HCT116 (cell line): ENCODE measurements at regions not wholly inside any gene's neighbourhood (a gene's known extent, or its start where the extent isn't known, plus 50 kb on each side); places are given as distances from the start of the nearest gene placed in this dataset.

Source experiments
- EZH2 ChIP-seq: fragments of 200-600 bp; sonication (generic); IDR thresholded peaks from 2 replicates; pipeline ENCODE4 v1.6.1; 2017; ENCODE audit warnings: antibody characterized with exemption, mixed run types
- POLR2A ChIP-seq: IDR thresholded peaks from 2 replicates; pipeline ENCODE4 v1.7.0; 2011; ENCODE audit warnings: borderline replicate concordance; ENCODE audit not compliant: insufficient read depth, insufficient read length; ENCODE audit errors: extremely low read depth
- POLR2AphosphoS5 ChIP-seq: IDR thresholded peaks from 2 replicates; pipeline ENCODE4 v1.6.1; 2011; ENCODE audit warnings: mild to moderate bottlenecking, low read depth, low read length, moderate library complexity
- TCF7L2 ChIP-seq: IDR thresholded peaks from 2 replicates; pipeline ENCODE4 v1.7.0; 2011; ENCODE audit warnings: borderline replicate concordance, inconsistent platforms; ENCODE audit not compliant: insufficient read depth, insufficient read length; ENCODE audit errors: extremely low read depth
- YY1 ChIP-seq: IDR thresholded peaks from 2 replicates; pipeline ENCODE4 v1.6.1; 2011; ENCODE audit warnings: low read length, low read depth, moderate library complexity, mild to moderate bottlenecking; ENCODE audit not compliant: insufficient replicate concordance; ENCODE audit errors: extremely low read depth
- ZFX ChIP-seq: fragments of 450-650 bp; IDR thresholded peaks from 2 replicates; pipeline ENCODE4 v1.6.1; 2017
- ZNF274 ChIP-seq: fragments of 200-500 bp; sonication (Bioruptor generic); IDR thresholded peaks from 2 replicates; pipeline ENCODE4 v1.6.1; 2014; ENCODE audit warnings: mild to moderate bottlenecking, low read depth, low read length, inconsistent platforms
- TF ChIP-seq, protein P1 (sequence below), 3 experiments: fragments of 200-600 bp in 1 of 3; sonication (generic) in 1 of 3; IDR thresholded peaks in 2 of 3; conservative IDR thresholded peaks in 1 of 3; 2 replicates each; pipeline ENCODE4 v1.5.1; 2012 to 2017; ENCODE audit warnings: low read depth in 2 of 3, low read length in 2 of 3, antibody characterized with exemption in 1 of 3, borderline replicate concordance in 1 of 3, control low read depth in 1 of 3, mild to moderate bottlenecking in 1 of 3, mixed read lengths in 1 of 3, mixed run types in 1 of 3, moderate library complexity in 1 of 3; ENCODE audit not compliant: insufficient read depth in 1 of 3
- TF ChIP-seq, protein P2 (sequence below): IDR thresholded peaks from 2 replicates; pipeline ENCODE4 v1.6.1; 2012
- TF ChIP-seq, protein P3 (sequence below): IDR thresholded peaks from 2 replicates; pipeline ENCODE4 v1.6.1; 2012; ENCODE audit warnings: low read depth
- TF ChIP-seq, protein P4 (sequence below): IDR thresholded peaks from 2 replicates; pipeline ENCODE4 v1.6.1; 2011; ENCODE audit warnings: mild to moderate bottlenecking, low read length, moderate library complexity; ENCODE audit not compliant: insufficient replicate concordance; ENCODE audit errors: extremely low read depth

DNA sequence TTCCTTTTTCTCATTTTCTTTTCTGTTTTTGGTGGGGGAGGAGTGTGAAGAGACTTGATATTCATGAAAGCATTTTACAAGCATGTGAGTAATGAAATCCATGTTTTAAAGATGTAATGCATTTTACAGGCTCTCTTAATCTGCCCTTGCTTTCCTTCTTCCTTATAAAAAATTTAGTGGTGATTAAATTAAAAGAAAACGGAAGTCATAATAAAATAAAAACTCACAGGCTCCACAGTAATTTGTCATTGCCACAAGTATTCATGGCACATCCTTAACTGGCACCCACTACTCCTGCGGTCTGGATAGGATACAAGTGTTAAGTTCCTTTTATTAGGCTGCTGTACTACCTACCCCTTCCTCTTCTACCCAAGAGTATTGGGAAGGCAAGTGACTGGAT, 241.2 kb downstream of the SLC4A3 start:
- TF ChIP-seq, protein P1, sequence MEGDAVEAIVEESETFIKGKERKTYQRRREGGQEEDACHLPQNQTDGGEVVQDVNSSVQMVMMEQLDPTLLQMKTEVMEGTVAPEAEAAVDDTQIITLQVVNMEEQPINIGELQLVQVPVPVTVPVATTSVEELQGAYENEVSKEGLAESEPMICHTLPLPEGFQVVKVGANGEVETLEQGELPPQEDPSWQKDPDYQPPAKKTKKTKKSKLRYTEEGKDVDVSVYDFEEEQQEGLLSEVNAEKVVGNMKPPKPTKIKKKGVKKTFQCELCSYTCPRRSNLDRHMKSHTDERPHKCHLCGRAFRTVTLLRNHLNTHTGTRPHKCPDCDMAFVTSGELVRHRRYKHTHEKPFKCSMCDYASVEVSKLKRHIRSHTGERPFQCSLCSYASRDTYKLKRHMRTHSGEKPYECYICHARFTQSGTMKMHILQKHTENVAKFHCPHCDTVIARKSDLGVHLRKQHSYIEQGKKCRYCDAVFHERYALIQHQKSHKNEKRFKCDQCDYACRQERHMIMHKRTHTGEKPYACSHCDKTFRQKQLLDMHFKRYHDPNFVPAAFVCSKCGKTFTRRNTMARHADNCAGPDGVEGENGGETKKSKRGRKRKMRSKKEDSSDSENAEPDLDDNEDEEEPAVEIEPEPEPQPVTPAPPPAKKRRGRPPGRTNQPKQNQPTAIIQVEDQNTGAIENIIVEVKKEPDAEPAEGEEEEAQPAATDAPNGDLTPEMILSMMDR (IDR thresholded peaks at IDR 0.05 in 2 of 3, conservative IDR thresholded peaks at IDR 0.05 in 1 of 3; ENCODE audit: borderline replicate concordance in 1 of 3, insufficient read depth in 1 of 3, low read depth in 2 of 3, low read length in 2 of 3) = no peak
- TF ChIP-seq, protein P2, sequence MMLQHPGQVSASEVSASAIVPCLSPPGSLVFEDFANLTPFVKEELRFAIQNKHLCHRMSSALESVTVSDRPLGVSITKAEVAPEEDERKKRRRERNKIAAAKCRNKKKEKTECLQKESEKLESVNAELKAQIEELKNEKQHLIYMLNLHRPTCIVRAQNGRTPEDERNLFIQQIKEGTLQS = no peak
- TF ChIP-seq, protein P3, sequence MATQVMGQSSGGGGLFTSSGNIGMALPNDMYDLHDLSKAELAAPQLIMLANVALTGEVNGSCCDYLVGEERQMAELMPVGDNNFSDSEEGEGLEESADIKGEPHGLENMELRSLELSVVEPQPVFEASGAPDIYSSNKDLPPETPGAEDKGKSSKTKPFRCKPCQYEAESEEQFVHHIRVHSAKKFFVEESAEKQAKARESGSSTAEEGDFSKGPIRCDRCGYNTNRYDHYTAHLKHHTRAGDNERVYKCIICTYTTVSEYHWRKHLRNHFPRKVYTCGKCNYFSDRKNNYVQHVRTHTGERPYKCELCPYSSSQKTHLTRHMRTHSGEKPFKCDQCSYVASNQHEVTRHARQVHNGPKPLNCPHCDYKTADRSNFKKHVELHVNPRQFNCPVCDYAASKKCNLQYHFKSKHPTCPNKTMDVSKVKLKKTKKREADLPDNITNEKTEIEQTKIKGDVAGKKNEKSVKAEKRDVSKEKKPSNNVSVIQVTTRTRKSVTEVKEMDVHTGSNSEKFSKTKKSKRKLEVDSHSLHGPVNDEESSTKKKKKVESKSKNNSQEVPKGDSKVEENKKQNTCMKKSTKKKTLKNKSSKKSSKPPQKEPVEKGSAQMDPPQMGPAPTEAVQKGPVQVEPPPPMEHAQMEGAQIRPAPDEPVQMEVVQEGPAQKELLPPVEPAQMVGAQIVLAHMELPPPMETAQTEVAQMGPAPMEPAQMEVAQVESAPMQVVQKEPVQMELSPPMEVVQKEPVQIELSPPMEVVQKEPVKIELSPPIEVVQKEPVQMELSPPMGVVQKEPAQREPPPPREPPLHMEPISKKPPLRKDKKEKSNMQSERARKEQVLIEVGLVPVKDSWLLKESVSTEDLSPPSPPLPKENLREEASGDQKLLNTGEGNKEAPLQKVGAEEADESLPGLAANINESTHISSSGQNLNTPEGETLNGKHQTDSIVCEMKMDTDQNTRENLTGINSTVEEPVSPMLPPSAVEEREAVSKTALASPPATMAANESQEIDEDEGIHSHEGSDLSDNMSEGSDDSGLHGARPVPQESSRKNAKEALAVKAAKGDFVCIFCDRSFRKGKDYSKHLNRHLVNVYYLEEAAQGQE = no peak
- TF ChIP-seq ZFX (no peak), POLR2A (no peak), EZH2 (no peak), YY1 (no peak), POLR2AphosphoS5 (no peak), ZNF274 (no peak), TCF7L2 (no peak)
- TF ChIP-seq, protein P4, sequence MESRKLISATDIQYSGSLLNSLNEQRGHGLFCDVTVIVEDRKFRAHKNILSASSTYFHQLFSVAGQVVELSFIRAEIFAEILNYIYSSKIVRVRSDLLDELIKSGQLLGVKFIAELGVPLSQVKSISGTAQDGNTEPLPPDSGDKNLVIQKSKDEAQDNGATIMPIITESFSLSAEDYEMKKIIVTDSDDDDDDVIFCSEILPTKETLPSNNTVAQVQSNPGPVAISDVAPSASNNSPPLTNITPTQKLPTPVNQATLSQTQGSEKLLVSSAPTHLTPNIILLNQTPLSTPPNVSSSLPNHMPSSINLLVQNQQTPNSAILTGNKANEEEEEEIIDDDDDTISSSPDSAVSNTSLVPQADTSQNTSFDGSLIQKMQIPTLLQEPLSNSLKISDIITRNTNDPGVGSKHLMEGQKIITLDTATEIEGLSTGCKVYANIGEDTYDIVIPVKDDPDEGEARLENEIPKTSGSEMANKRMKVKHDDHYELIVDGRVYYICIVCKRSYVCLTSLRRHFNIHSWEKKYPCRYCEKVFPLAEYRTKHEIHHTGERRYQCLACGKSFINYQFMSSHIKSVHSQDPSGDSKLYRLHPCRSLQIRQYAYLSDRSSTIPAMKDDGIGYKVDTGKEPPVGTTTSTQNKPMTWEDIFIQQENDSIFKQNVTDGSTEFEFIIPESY = no peak
